K562 (cell line): ENCODE measurements at regions not wholly inside any gene's neighbourhood (a gene's known extent, or its start where the extent isn't known, plus 50 kb on each side); places are given as distances from the start of the nearest gene placed in this dataset.

Experiments used
- ATAC-seq: fragments of 200-7000 bp; cut with Tn5 transposase; 3 replicates; pipeline ENCODE4 v1.9.1; 2020; ENCODE audit warnings: moderate library complexity
- BruUV-seq: library from RNA; stranded (reverse); fragments of 400-500 nt; replicated peaks from 2 replicates; lab custom pipeline; 2021; lab: Mats Ljungman, UMichigan
- CTCF ChIA-PET: fragments of 300-600 bp; formaldehyde crosslinking; extraction: SDS; loops from one replicate; lab custom pipeline; 2021; ENCODE audit warnings: low intra/inter-chr PET ratio; lab: Yijun Ruan, JAX
- POLR2A ChIA-PET: fragments of 300-600, 350-650 bp; sonication (Branson Sonifier 250); formaldehyde crosslinking; extraction: SDS; loops from one replicate; lab custom pipeline; 2021; ENCODE audit warnings: antibody characterized with exemption, inconsistent platforms; lab: Yijun Ruan, JAX
- DNase-seq, 4 experiments: peaks; one replicate each; pipeline versions ENCODE4 v3.0.0 to v3.0.0-alpha.2; 2011 to 2018; ENCODE audit warnings: low spot score in 3 of 4, mixed read lengths in 3 of 4; ENCODE audit errors: extremely low read depth in 1 of 4
- FAIRE-seq: peaks from 2 replicates; lab custom pipeline; 2011; peaks lifted over from hg19 to GRCh38; lab: Jason Lieb, UNC
- H2AFZ ChIP-seq: 2 replicates; pipeline ENCODE4 v1.6.0; 2011; ENCODE audit warnings: low read depth, low read length, control low read depth, inconsistent platforms
- H3K27ac ChIP-seq: fragments of 200-600 bp; 3 replicates; pipeline ENCODE4 v1.8.0; 2011; ENCODE audit warnings: low read depth, mild to moderate bottlenecking, control low read depth, inconsistent platforms, low read length, moderate library complexity, mixed read lengths; ENCODE audit errors: extremely low read depth
- H3K27me3 ChIP-seq, 2 experiments: fragments of 300-600 bp in 1 of 2; 2 replicates in 1 of 2; 3 replicates in 1 of 2; pipeline versions ENCODE4 v1.6.0 to v1.8.0; 2011; ENCODE audit warnings: inconsistent platforms in 2 of 2, low read length in 2 of 2, mild to moderate bottlenecking in 1 of 2, mixed read lengths in 1 of 2, moderate library complexity in 1 of 2; ENCODE audit not compliant: control insufficient read depth in 2 of 2, insufficient read depth in 2 of 2
- H3K36me3 ChIP-seq: fragments of 300-600 bp; 3 replicates; pipeline ENCODE4 v1.8.0; 2011; ENCODE audit warnings: mild to moderate bottlenecking, low read length, inconsistent platforms; ENCODE audit not compliant: control insufficient read depth, insufficient read depth
- H3K4me1 ChIP-seq, 2 experiments: fragments of 200-600 bp in 1 of 2; replicated peaks in 1 of 2; 2 replicates in 1 of 2; 3 replicates in 1 of 2; pipeline versions ENCODE4 v1.5.1 to v1.8.0; 2011; ENCODE audit warnings: inconsistent platforms in 2 of 2, low read length in 2 of 2, mild to moderate bottlenecking in 1 of 2, mixed read lengths in 1 of 2, moderate library complexity in 1 of 2; ENCODE audit not compliant: control insufficient read depth in 2 of 2, insufficient read depth in 2 of 2
- H3K4me2 ChIP-seq: 2 replicates; pipeline ENCODE4 v1.6.1; 2011; ENCODE audit warnings: low read length, control low read depth, inconsistent platforms, mixed read lengths; ENCODE audit not compliant: insufficient read depth
- H3K4me3 ChIP-seq: fragments of 200-600 bp; sonication (generic), shearing (Covaris generic); 2 replicates; pipeline ENCODE4 v1.5.1; 2016; ENCODE audit warnings: control low read depth, inconsistent platforms
- H3K79me2 ChIP-seq: fragments of 200-600 bp; 3 replicates; pipeline ENCODE4 v1.8.0; 2011; ENCODE audit warnings: low read length, inconsistent platforms; ENCODE audit not compliant: control insufficient read depth, insufficient read depth
- H3K9ac ChIP-seq, 2 experiments: 2 replicates each; pipeline versions ENCODE4 v1.6.0 to v1.6.1; 2011; ENCODE audit warnings: low read depth in 2 of 2, low read length in 2 of 2, control low read depth in 1 of 2, inconsistent platforms in 1 of 2, mild to moderate bottlenecking in 1 of 2, mixed read lengths in 1 of 2; ENCODE audit not compliant: insufficient read depth in 1 of 2
- H3K9me1 ChIP-seq: one replicate; pipeline ENCODE4 v1.6.0; 2011; ENCODE audit warnings: inconsistent platforms, mild to moderate bottlenecking, low read length, moderate library complexity; ENCODE audit not compliant: control insufficient read depth, insufficient read depth
- H3K9me3 ChIP-seq: replicated peaks from 2 replicates; pipeline ENCODE4 v1.5.1; 2011; ENCODE audit warnings: low read depth, low read length, inconsistent platforms; ENCODE audit not compliant: control insufficient read depth, insufficient read depth
- H4K20me1 ChIP-seq: replicated peaks from 2 replicates; pipeline ENCODE4 v1.6.1; 2011; ENCODE audit warnings: low read length, inconsistent platforms, mixed read lengths; ENCODE audit not compliant: control insufficient read depth, insufficient read depth
- CREB3L1 ChIP-seq: fragments of 450-650 bp; IDR thresholded peaks from 2 replicates; pipeline ENCODE4 v1.6.1; 2014; ENCODE audit warnings: low read depth, mild to moderate bottlenecking, moderate library complexity, borderline replicate concordance
- CREM ChIP-seq: IDR thresholded peaks from 2 replicates; pipeline ENCODE4 v1.6.1; 2014; ENCODE audit warnings: antibody characterized with exemption, low read depth
- DEAF1 ChIP-seq: fragments of 450-650 bp; formaldehyde crosslinking; IDR thresholded peaks from 2 replicates; pipeline ENCODE4 v1.4.0; 2020; ENCODE audit warnings: mild to moderate bottlenecking, moderate library complexity
- DLX4 ChIP-seq: fragments of 250-450 bp; sonication (Bioruptor Pico); IDR thresholded peaks from 2 replicates; pipeline ENCODE4 v1.6.1; 2021; ENCODE audit warnings: mild to moderate bottlenecking
- HES1 ChIP-seq: fragments of 450-650 bp; IDR thresholded peaks from 2 replicates; pipeline ENCODE4 v1.6.1; 2016; ENCODE audit warnings: low read depth, mild to moderate bottlenecking, moderate library complexity
- HMG20A ChIP-seq: fragments of 450-650 bp; formaldehyde crosslinking; conservative IDR thresholded peaks from 2 replicates; pipeline ENCODE4 v1.4.0; 2020; ENCODE audit warnings: mild to moderate bottlenecking, mixed read lengths
- NBN ChIP-seq: fragments of 450-650 bp; IDR thresholded peaks from 2 replicates; pipeline ENCODE4 v1.6.1; 2016; ENCODE audit warnings: low read depth, mild to moderate bottlenecking
- NKRF ChIP-seq: fragments of 450-650 bp; IDR thresholded peaks from 2 replicates; pipeline ENCODE4 v1.6.1; 2016; ENCODE audit warnings: borderline replicate concordance
- PRPF4 ChIP-seq: fragments of 200-400 bp; formaldehyde crosslinking; IDR thresholded peaks from one replicate; pipeline ENCODE4 v1.6.1; 2017; ENCODE audit warnings: low read length, low read depth, mild to moderate bottlenecking; ENCODE audit not compliant: insufficient read depth, poor library complexity, severe bottlenecking
- RBM39 ChIP-seq: fragments of 200-400 bp; formaldehyde crosslinking; optimal IDR thresholded peaks from 2 replicates; pipeline ENCODE3; 2018; ENCODE audit warnings: low read depth, low read length
- USF2 ChIP-seq: sonication (generic); formaldehyde crosslinking; IDR thresholded peaks from 2 replicates; pipeline ENCODE4 v1.5.0; 2020; ENCODE audit warnings: missing genetic modification reagents
- ZNF408 ChIP-seq: fragments of 250-450 bp; sonication (Bioruptor Pico); IDR thresholded peaks from 2 replicates; pipeline ENCODE4 v1.4.0; 2020; ENCODE audit warnings: low read depth, mild to moderate bottlenecking, moderate library complexity
- ZNF644 ChIP-seq: fragments of 200-800 bp; sonication (Bioruptor generic); IDR thresholded peaks from 2 replicates; pipeline ENCODE4 v1.6.1; 2016; ENCODE audit warnings: low read depth, missing genetic modification characterization, missing compliant biosample characterization
- ZNF830 ChIP-seq: fragments of 250-450 bp; sonication (Bioruptor Pico); IDR thresholded peaks from 2 replicates; pipeline ENCODE4 v1.5.0; 2021; ENCODE audit warnings: mild to moderate bottlenecking
- WGBS: fragments of 100-300 bp; shearing (Covaris generic); methylation state at CpG from one replicate; pipeline ENCODE4 v1.1.6; 2016; ENCODE audit warnings: low coverage, mixed read lengths; ENCODE audit not compliant: insufficient coverage; ENCODE audit errors: missing lambda C conversion rate; 5-methylcytosine and 5-hydroxymethylcytosine counted together
- in situ Hi-C: fragments of 300-500 bp; cut with MboI; formaldehyde crosslinking; loops from 4 replicates; pipeline ENCODE4 v1.15.0; 2018; ENCODE audit warnings: inconsistent platforms, mixed read lengths
- intact Hi-C: fragments of 100-400 bp; cut with micrococcal nuclease; formaldehyde crosslinking; loops from 2 replicates; pipeline ENCODE4 v1.14.2; 2022

GRCh38 chr2:160680294-160680693, 186.7 kb upstream of the RBMS1 start (continued):
- TF ChIP-seq DEAF1: no peak
- TF ChIP-seq DLX4 (CRISPR knock-in tag): no peak
- no peak for TF ChIP-seq NBN
- TF ChIP-seq CREM: no peak
- TF ChIP-seq HMG20A: no peak
- TF ChIP-seq PRPF4: no peak
- no peak for TF ChIP-seq NKRF

GRCh38 chr2:160680974-160681373, 187.4 kb upstream of the RBMS1 start:
- intact Hi-C loops: no loop called here
- in situ Hi-C loops: no loop called here
- Histone ChIP-seq H3K27me3 (no peaks in the 10 kb centered on the region), H4K20me1 (no peaks in the 10 kb centered on the region), H3K9me1 (no peaks in the 10 kb centered on the region), H3K27ac (no peak overlapping the region), H3K9me3 (peaks cover 1% of the 10 kb centered on the region), H3K36me3 (no peaks in the 10 kb centered on the region), H3K4me3 (no peak overlapping the region), H3K4me2 (no peak overlapping the region), H2AFZ (no peak overlapping the region), H3K9ac (no peak overlapping the region), H3K79me2 (no peaks in the 10 kb centered on the region), H3K4me1 (no peaks in the 10 kb centered on the region)
- WGBS: 0% methylated on average over 2 of the region's 2 CpGs
- DNase-seq: no peak
- no peak for FAIRE-seq
- BruUV-seq: no TSS peak
- CTCF ChIA-PET: no interaction called here
- POLR2A ChIA-PET: no interaction called here
- ATAC-seq: no peak
- TF ChIP-seq CREB3L1 (no peak), ZNF830 (CRISPR knock-in tag) (no peak), HES1 (no peak), DLX4 (CRISPR knock-in tag) (no peak), ZNF644 (tag) (no peak), RBM39 (no peak), ZNF408 (CRISPR knock-in tag) (no peak), USF2 (CRISPR knock-in tag) (no peak)
